GM20000 (cell line): ENCODE measurements at regions not wholly inside any gene's neighbourhood (a gene's known extent, or its start where the extent isn't known, plus 50 kb on each side); places are given as distances from the start of the nearest gene placed in this dataset.

Experiments
- DNase-seq: peaks from one replicate; pipeline ENCODE4 v3.0.0; 2012; ENCODE audit warnings: low spot score
- CTCF ChIP-seq: IDR thresholded peaks from 2 replicates; pipeline ENCODE4 v1.5.1; 2012; ENCODE audit warnings: mild to moderate bottlenecking, control low read depth; ENCODE audit errors: extremely low read depth, missing control alignments

DNA sequence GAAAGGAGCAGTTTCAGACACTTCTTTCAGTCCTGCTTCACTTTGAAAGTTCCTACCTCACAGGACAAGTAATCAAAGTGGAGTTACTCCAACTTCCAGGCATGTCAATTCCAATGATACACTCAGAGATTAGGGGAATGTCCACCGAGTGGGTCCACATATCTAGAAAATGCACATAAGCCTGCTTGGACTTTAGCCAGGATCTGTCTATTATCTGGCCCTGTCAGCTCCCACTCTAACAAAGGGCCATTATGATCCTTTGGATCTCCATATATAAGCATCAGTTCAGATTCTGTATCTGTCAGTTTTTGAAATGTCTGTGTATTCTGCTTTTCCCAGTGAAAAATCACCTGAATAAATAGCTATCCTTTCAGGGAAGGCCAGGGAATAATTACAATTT is 112.9 kb upstream of the ATXN7L3B start:
- no peak for TF ChIP-seq CTCF
- no peak for DNase-seq

DNA sequence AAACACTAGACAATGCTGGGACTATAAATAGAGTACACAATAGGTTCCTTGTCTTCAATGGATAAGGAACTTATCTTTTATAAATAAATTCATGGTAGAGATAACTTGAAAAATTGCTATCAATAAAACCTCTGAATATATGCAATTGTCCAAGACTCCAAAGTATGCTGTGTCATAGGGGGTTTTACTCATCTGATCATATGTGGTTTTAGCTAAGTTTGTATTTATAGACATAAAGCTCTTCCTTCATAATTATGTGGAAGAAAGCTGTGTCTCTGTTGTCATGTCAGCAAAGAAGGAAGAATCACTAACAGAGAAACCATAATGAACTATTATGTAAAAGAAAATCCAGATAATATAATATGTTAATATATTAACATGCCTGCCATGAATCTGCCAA is 111.5 kb upstream of the ATXN7L3B start:
- no peak for TF ChIP-seq CTCF
- DNase-seq: no peak

DNA sequence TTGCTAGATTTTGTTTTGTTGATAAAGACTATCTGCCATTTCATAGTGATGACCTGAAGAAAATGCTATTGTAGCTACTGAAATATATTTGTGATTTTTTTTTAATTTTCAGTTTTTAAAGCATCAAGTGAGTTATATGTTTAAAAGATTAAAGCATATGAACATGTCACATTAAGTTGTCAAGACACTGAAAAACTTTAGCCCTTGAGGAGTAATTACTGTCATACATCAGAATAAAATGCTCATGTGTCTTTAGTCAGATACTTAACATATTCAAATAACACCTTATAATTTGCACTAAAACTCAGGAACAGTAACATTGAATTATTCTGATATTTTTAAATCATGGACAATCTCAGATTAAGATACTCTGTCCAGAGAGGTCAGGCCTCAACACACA is 108.1 kb upstream of the ATXN7L3B start:
- no peak for DNase-seq
- TF ChIP-seq CTCF: no peak

DNA sequence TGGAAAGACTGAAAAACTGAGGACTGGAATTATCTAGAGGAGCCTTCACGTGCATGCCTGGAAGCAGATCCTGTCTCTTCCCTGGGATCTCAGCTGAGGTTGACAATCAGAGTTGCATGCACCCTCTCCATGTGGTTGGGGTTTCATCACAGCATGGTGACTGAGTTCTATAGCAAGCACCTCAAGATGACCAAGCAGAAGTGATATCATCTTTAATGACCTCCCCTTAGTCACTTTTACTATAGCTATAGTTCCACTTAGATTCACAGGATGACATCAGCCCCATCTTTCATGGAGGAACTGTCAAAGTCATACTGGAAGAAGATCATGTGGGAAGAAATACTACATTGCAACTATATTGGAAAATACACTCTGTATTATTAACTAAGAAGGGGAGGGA is 105.8 kb upstream of the ATXN7L3B start:
- TF ChIP-seq CTCF: no peak

GRCh38 chr12:74440469-74440868 is 97.2 kb upstream of the ATXN7L3B start:
- TF ChIP-seq CTCF: no peak
- no peak for DNase-seq

More for the DNA sequence above, 105.8 kb upstream of the ATXN7L3B start:
- no peak for DNase-seq

- DNase-seq: no peak
- TF ChIP-seq CTCF: no peak
These were observed 95.8 kb upstream of the ATXN7L3B start for GRCh38 chr12:74441872-74442271.

GRCh38 chr12:74446466-74446865 is 91.2 kb upstream of the ATXN7L3B start:
- no peak for DNase-seq
- TF ChIP-seq CTCF: no peak

DNA sequence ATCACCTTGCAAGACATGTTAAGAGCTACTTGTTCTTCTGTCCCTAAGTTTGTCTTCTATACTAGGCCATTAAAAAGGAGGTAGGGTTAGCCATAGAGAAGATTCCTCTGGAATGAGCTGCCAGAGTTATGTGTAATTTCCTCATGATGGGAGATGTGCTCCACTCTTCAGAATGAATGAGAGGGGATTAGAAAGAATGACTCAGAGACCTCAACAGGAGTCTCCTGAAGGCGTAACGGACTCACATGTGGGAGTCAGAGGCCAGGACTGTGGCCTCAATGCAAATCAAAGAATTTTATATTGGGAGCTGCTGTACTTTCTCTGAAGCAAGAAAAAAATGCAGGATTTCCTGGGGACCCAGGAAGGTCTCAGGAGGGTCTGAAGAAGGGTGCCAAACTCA is 87.8 kb upstream of the ATXN7L3B start:
- DNase-seq: no peak
- no peak for TF ChIP-seq CTCF
